ENCODE measurements at regions not wholly inside any gene's neighbourhood (a gene's known extent, or its start where the extent isn't known, plus 50 kb on each side); places are given as distances from the start of the nearest gene placed in this dataset.

GRCh38 chr22:48406161-48406560, 1421.5 kb downstream of the BRD1 start:
- TF ChIP-seq GATA2 (IDR thresholded peaks at IDR 0.05; ENCODE audit: low read depth, low read length) (no peak), GATA3 (IDR thresholded peaks at IDR 0.05; ENCODE audit: low read depth, low read length) (no peak)
